Endothelial cell (in vitro differentiated cells): ENCODE measurements at regions not wholly inside any gene's neighbourhood (a gene's known extent, or its start where the extent isn't known, plus 50 kb on each side); places are given as distances from the start of the nearest gene placed in this dataset.

Source experiments
- DNase-seq: peaks from one replicate; pipeline ENCODE4 v3.0.0; 2021; ENCODE audit warnings: low spot score
- H3K27ac Mint-ChIP-seq: one replicate; pipeline ENCODE4 v1.8.0; 2021; ENCODE audit warnings: mixed read lengths, inconsistent platforms; ENCODE audit not compliant: unreplicated experiment
- H3K27me3 Mint-ChIP-seq: one replicate; pipeline ENCODE4 v1.8.0; 2021; ENCODE audit warnings: mild to moderate bottlenecking, moderate library complexity, mixed read lengths, inconsistent platforms; ENCODE audit not compliant: unreplicated experiment
- H3K36me3 Mint-ChIP-seq: one replicate; pipeline ENCODE4 v1.8.0; 2021; ENCODE audit warnings: mild to moderate bottlenecking, low read depth, mixed read lengths, inconsistent platforms; ENCODE audit not compliant: unreplicated experiment
- H3K4me1 Mint-ChIP-seq: one replicate; pipeline ENCODE4 v1.8.0; 2021; ENCODE audit warnings: mild to moderate bottlenecking, mixed read lengths, inconsistent platforms; ENCODE audit not compliant: unreplicated experiment
- H3K4me3 Mint-ChIP-seq: one replicate; pipeline ENCODE4 v1.8.0; 2021; ENCODE audit warnings: mild to moderate bottlenecking, mixed read lengths, inconsistent platforms; ENCODE audit not compliant: unreplicated experiment
- H3K9me3 Mint-ChIP-seq: one replicate; pipeline ENCODE4 v1.8.0; 2021; ENCODE audit warnings: mixed read lengths, inconsistent platforms; ENCODE audit not compliant: unreplicated experiment
- CTCF ChIP-seq: fragments of 200-600 bp; sonication (generic); IDR thresholded peaks from one replicate; pipeline ENCODE4 v1.5.0; 2021; ENCODE audit warnings: antibody characterized with exemption; ENCODE audit not compliant: unreplicated experiment

- Mint-ChIP-seq H3K36me3 (no peaks in the 10 kb centered on the region), H3K27me3 (peaks cover 2% of the 10 kb centered on the region), H3K27ac (no peak overlapping the region)
These were observed 900.9 kb downstream of the RAB28 start for GRCh38 chr4:12583275-12583674.

GRCh38 chr4:12580787-12581186 lies 903.4 kb downstream of the RAB28 start:
- DNase-seq, result no peak
- no peaks in the 10 kb centered on the region for H3K36me3 Mint-ChIP-seq

More at GRCh38 chr4:12583275-12583674, 900.9 kb downstream of the RAB28 start:
- Mint-ChIP-seq H3K9me3 (no peaks in the 10 kb centered on the region), H3K4me1 (peaks cover 4% of the 10 kb centered on the region), H3K4me3 (no peak overlapping the region)
- no peak for TF ChIP-seq CTCF
- no peak for DNase-seq

GRCh38 chr4:12579172-12579571 lies 905.0 kb downstream of the RAB28 start:
- no peaks in the 10 kb centered on the region for H3K9me3 Mint-ChIP-seq
- peaks cover 12% of the 10 kb centered on the region for H3K4me1 Mint-ChIP-seq
- H3K27ac Mint-ChIP-seq, result no peak overlapping the region
- DNase-seq, result no peak
- H3K27me3 Mint-ChIP-seq, result no peaks in the 10 kb centered on the region
- H3K36me3 Mint-ChIP-seq, result no peaks in the 10 kb centered on the region
- no peak overlapping the region for H3K4me3 Mint-ChIP-seq
- no peak for TF ChIP-seq CTCF

More at GRCh38 chr4:12580787-12581186, 903.4 kb downstream of the RAB28 start:
- H3K4me3 Mint-ChIP-seq, result no peak overlapping the region
- H3K27ac Mint-ChIP-seq, result no peak overlapping the region
- H3K27me3 Mint-ChIP-seq, result no peaks in the 10 kb centered on the region
- peaks cover 11% of the 10 kb centered on the region for H3K4me1 Mint-ChIP-seq
- no peak for TF ChIP-seq CTCF
- H3K9me3 Mint-ChIP-seq, result no peaks in the 10 kb centered on the region

- no peaks in the 10 kb centered on the region for H3K36me3 Mint-ChIP-seq
- no peak overlapping the region for H3K4me3 Mint-ChIP-seq
- TF ChIP-seq CTCF, result no peak
- H3K27ac Mint-ChIP-seq, result no peak overlapping the region
- no peaks in the 10 kb centered on the region for H3K9me3 Mint-ChIP-seq
- H3K27me3 Mint-ChIP-seq, result no peaks in the 10 kb centered on the region
- DNase-seq, result no peak
- H3K4me1 Mint-ChIP-seq, result peaks cover 8% of the 10 kb centered on the region
These were observed 907.7 kb downstream of the RAB28 start for GRCh38 chr4:12576409-12576808.

GRCh38 chr4:12573716-12574115 lies 910.4 kb downstream of the RAB28 start:
- Mint-ChIP-seq H3K4me1 (peaks cover 8% of the 10 kb centered on the region), H3K36me3 (no peaks in the 10 kb centered on the region), H3K27ac (no peak overlapping the region), H3K4me3 (no peak overlapping the region), H3K9me3 (no peaks in the 10 kb centered on the region), H3K27me3 (no peaks in the 10 kb centered on the region)
- no peak for DNase-seq
- no peak for TF ChIP-seq CTCF
